ENCODE measurements at regions not wholly inside any gene's neighbourhood (a gene's known extent, or its start where the extent isn't known, plus 50 kb on each side); places are given as distances from the start of the nearest gene placed in this dataset.
A peak's percentile ranks its signal among the peaks of the same experiment; 100 is the strongest.

- no peaks in the 10 kb centered on the region; the same call in 1 of the 2 replicates for H3K4me1 ChIP-seq (ENCODE audit: control insufficient read depth, insufficient read depth, low read length)
- no peak overlapping the region for H4K8ac ChIP-seq (ENCODE audit: low read depth in 2 of 2, low read length in 2 of 2)
- H2AK9ac ChIP-seq (replicated peaks; ENCODE audit: low read depth, low read length, poor library complexity) = no peak overlapping the region
- H3K4ac ChIP-seq (ENCODE audit: low read depth, low read length) = no peak overlapping the region
- ATAC-seq (ENCODE audit: low read depth) (no peak), DNase-seq (peak; percentile 23)
- dilution Hi-C loops (cut with HindIII; ENCODE audit: low sequenced_read_pairs, unreplicated experiment) (no loop called here), intact Hi-C loops (cut with micrococcal nuclease) (no loop called here), in situ Hi-C loops (cut with MboI; ENCODE audit: low sequenced_read_pairs) (no loop called here)
- TF ChIP-seq MAZ (IDR thresholded peaks at IDR 0.05; ENCODE audit: borderline replicate concordance, low read depth, low read length) = no peak
- TF ChIP-seq RFX5 (IDR thresholded peaks at IDR 0.05; ENCODE audit: low read depth, low read length) = no peak
- H3K56ac ChIP-seq (ENCODE audit: extremely low read depth, insufficient read depth, low read length) = no peak overlapping the region
- no peak overlapping the region for H2AK5ac ChIP-seq (ENCODE audit: low read depth, low read length)
- H2BK120ac ChIP-seq (ENCODE audit: low read depth, low read length) = no peak overlapping the region
- no peaks in the 10 kb centered on the region for H4K20me1 ChIP-seq (ENCODE audit: insufficient read depth, low read length)
- WGBS, 2 experiments (ENCODE audit: extremely low coverage in 2 of 2, insufficient read length in 1 of 2) = no CpG with 5 or more reads among the region's 5 CpGs
- H3K23ac ChIP-seq (ENCODE audit: low read depth, low read length) = no peak overlapping the region
- ChIA-PET POLR2A (ENCODE audit: unreplicated experiment) (no interaction called here), CTCF (no interaction called here)
- H3K36me3 ChIP-seq (ENCODE audit: control insufficient read depth, insufficient read depth, low read length) = no peaks in the 10 kb centered on the region
- H3K27me3 ChIP-seq (ENCODE audit: control insufficient read depth, insufficient read depth, low read length) = peaks cover 12% of the 10 kb centered on the region; the same call in 1 of the 2 replicates
- no peaks in the 10 kb centered on the region for H3K9me3 ChIP-seq (ENCODE audit: control insufficient read depth, insufficient read depth, low read length)
- H3K14ac ChIP-seq (replicated peaks; ENCODE audit: low read depth, low read length) = no peak overlapping the region
- no TSS peak for BruUV-seq (replicated peaks)
- no peak overlapping the region for H3K4me2 ChIP-seq (ENCODE audit: low read depth, low read length)
- no peak overlapping the region for H3K9ac ChIP-seq (ENCODE audit: low read depth, low read length)
- H2BK20ac ChIP-seq (ENCODE audit: low read depth, low read length) = no peak overlapping the region
- H3K27ac ChIP-seq (ENCODE audit: insufficient read depth, low read length) = no peak overlapping the region
- no peak overlapping the region for H2BK5ac ChIP-seq (ENCODE audit: low read depth, low read length, poor library complexity, severe bottlenecking)
- no peak overlapping the region for H2AFZ ChIP-seq (replicated peaks; ENCODE audit: low read length, poor library complexity)
- H2BK15ac ChIP-seq (ENCODE audit: low read depth, low read length) = no peak overlapping the region
- H3K9me1 ChIP-seq (ENCODE audit: insufficient read depth, low read length) = no peaks in the 10 kb centered on the region
- no peak overlapping the region for H4K5ac ChIP-seq (ENCODE audit: low read depth, low read length)
- no peak overlapping the region for H3K4me3 ChIP-seq (ENCODE audit: insufficient read depth, low read depth, low read length)
- H3K18ac ChIP-seq (ENCODE audit: low read depth, low read length) = no peak overlapping the region
- H4K91ac ChIP-seq (ENCODE audit: insufficient read depth, low read depth, low read length) = no peak overlapping the region
- H3K79me1 ChIP-seq (ENCODE audit: low read depth in 1 of 2, low read length in 2 of 2) = no peaks in the 10 kb centered on the region
Measured at GRCh38 chr10:70970830-70971229, 82.5 kb upstream of the PCBD1 start.

Data from IMR-90 (cell line).